ENCODE measurements at regions not wholly inside any gene's neighbourhood (a gene's known extent, or its start where the extent isn't known, plus 50 kb on each side); places are given as distances from the start of the nearest gene placed in this dataset.

GRCh38 chr1:199152676-199153075 is 513.8 kb downstream of the PTPRC start:
- TF ChIP-seq POLR2A (IDR thresholded peaks at IDR 0.05; ENCODE audit: low read depth), result no peak
- TF ChIP-seq CTCF (IDR thresholded peaks at IDR 0.05), result no peak
